HEK293T (cell line): ENCODE measurements at regions not wholly inside any gene's neighbourhood (a gene's known extent, or its start where the extent isn't known, plus 50 kb on each side); places are given as distances from the start of the nearest gene placed in this dataset.

ENCODE experiments used
- FOXA1 ChIP-seq: fragments of 450-650 bp; IDR thresholded peaks from 2 replicates; pipeline ENCODE4 v1.6.1; 2016; ENCODE audit warnings: mild to moderate bottlenecking
- FOXK2 ChIP-seq: fragments of 450-650 bp; IDR thresholded peaks from 2 replicates; pipeline ENCODE4 v1.6.1; 2016; ENCODE audit warnings: mild to moderate bottlenecking
- FOXM1 ChIP-seq: fragments of 450-650 bp; IDR thresholded peaks from 2 replicates; pipeline ENCODE4 v1.6.1; 2017; ENCODE audit warnings: mild to moderate bottlenecking, borderline replicate concordance
- NFRKB ChIP-seq: fragments of 450-650 bp; IDR thresholded peaks from 2 replicates; pipeline ENCODE4 v1.6.1; 2016; ENCODE audit warnings: mild to moderate bottlenecking, moderate library complexity
- PKNOX1 ChIP-seq: fragments of 450-650 bp; IDR thresholded peaks from 2 replicates; pipeline ENCODE4 v1.6.1; 2016
- SP1 ChIP-seq: fragments of 450-650 bp; IDR thresholded peaks from 2 replicates; pipeline ENCODE4 v1.6.1; 2017
- SUZ12 ChIP-seq: fragments of 450-650 bp; IDR thresholded peaks from 2 replicates; pipeline ENCODE4 v1.6.1; 2016; ENCODE audit warnings: mild to moderate bottlenecking
- TARDBP ChIP-seq: fragments of 450-650 bp; IDR thresholded peaks from 2 replicates; pipeline ENCODE4 v1.6.1; 2016
- ZNF384 ChIP-seq: fragments of 450-650 bp; IDR thresholded peaks from 2 replicates; pipeline ENCODE4 v1.6.1; 2016

GRCh38 chr2:193154076-193154475 lies 959.3 kb upstream of the TMEFF2 start:
- TF ChIP-seq SP1 = no peak
- TF ChIP-seq TARDBP = no peak
- TF ChIP-seq NFRKB = no peak
- TF ChIP-seq SUZ12 = no peak
- TF ChIP-seq FOXK2 = no peak
- no peak for TF ChIP-seq FOXA1
- no peak for TF ChIP-seq FOXM1
- TF ChIP-seq PKNOX1 = no peak
- TF ChIP-seq ZNF384 = no peak
